Parathyroid adenoma (tissue), 2 donors: ENCODE measurements at regions not wholly inside any gene's neighbourhood (a gene's known extent, or its start where the extent isn't known, plus 50 kb on each side); places are given as distances from the start of the nearest gene placed in this dataset.

Experiments
- H2AFZ ChIP-seq: fragments of 300-600 bp; sonication (generic); one replicate; pipeline ENCODE4 v1.7.0; 2017; ENCODE audit warnings: antibody characterized with exemption, mild to moderate bottlenecking
- H3K27ac ChIP-seq: fragments of 300-600 bp; sonication (generic); one replicate; pipeline ENCODE4 v1.7.0; 2017
- H3K27me3 ChIP-seq: fragments of 300-600 bp; sonication (generic); one replicate; pipeline ENCODE4 v1.7.0; 2017; ENCODE audit warnings: low read length; ENCODE audit not compliant: control insufficient read depth, insufficient read depth
- H3K36me3 ChIP-seq: fragments of 300-600 bp; sonication (generic); one replicate; pipeline ENCODE4 v1.7.0; 2017; ENCODE audit warnings: low read length; ENCODE audit not compliant: control insufficient read depth, insufficient read depth
- H3K4me1 ChIP-seq: fragments of 300-600 bp; sonication (generic); one replicate; pipeline ENCODE4 v1.7.0; 2017; ENCODE audit warnings: control low read depth
- H3K4me2 ChIP-seq: fragments of 300-600 bp; sonication (generic); one replicate; pipeline ENCODE4 v1.7.0; 2017; ENCODE audit warnings: low read length
- H3K4me3 ChIP-seq: fragments of 300-600 bp; sonication (generic); one replicate; pipeline ENCODE4 v1.7.0; 2017; ENCODE audit warnings: low read depth, low read length
- H3K79me2 ChIP-seq: fragments of 300-600 bp; sonication (generic); one replicate; pipeline ENCODE4 v1.7.0; 2017; ENCODE audit warnings: control low read depth
- H3K9ac ChIP-seq: fragments of 300-600 bp; sonication (generic); one replicate; pipeline ENCODE4 v1.7.0; 2017; ENCODE audit warnings: mild to moderate bottlenecking
- H3K9me3 ChIP-seq: fragments of 300-600 bp; sonication (generic); one replicate; pipeline ENCODE4 v1.7.0; 2017; ENCODE audit warnings: low read length; ENCODE audit not compliant: control insufficient read depth
- CTCF ChIP-seq: fragments of 300-600 bp; sonication (generic); IDR thresholded peaks from one replicate; pipeline ENCODE4 v1.7.0; 2017; ENCODE audit warnings: antibody characterized with exemption, mild to moderate bottlenecking
- donor health status: primary hyperparathyroidism.

- no peak overlapping the region for H3K27ac ChIP-seq
- H3K4me2 ChIP-seq = no peak overlapping the region
- no peak for TF ChIP-seq CTCF
- no peaks in the 10 kb centered on the region for H3K4me1 ChIP-seq
- no peaks in the 10 kb centered on the region for H3K79me2 ChIP-seq
- H3K36me3 ChIP-seq = no peaks in the 10 kb centered on the region
- no peak overlapping the region for H3K9ac ChIP-seq
- no peaks in the 10 kb centered on the region for H3K9me3 ChIP-seq
- H3K4me3 ChIP-seq = no peak overlapping the region
- no peak overlapping the region for H2AFZ ChIP-seq
- H3K27me3 ChIP-seq = no peaks in the 10 kb centered on the region
These were observed 77.9 kb downstream of the MRPL14 start for GRCh38 chr6:44049163-44049988.

GRCh38 chr6:44048277-44048676 lies 79.0 kb downstream of the MRPL14 start:
- Histone ChIP-seq H3K4me3 (no peak overlapping the region), H3K9ac (no peak overlapping the region), H3K36me3 (no peaks in the 10 kb centered on the region), H3K4me1 (no peaks in the 10 kb centered on the region), H3K27me3 (no peaks in the 10 kb centered on the region), H2AFZ (no peak overlapping the region), H3K27ac (no peak overlapping the region), H3K79me2 (no peaks in the 10 kb centered on the region), H3K9me3 (no peaks in the 10 kb centered on the region), H3K4me2 (no peak overlapping the region)
- no peak for TF ChIP-seq CTCF

GRCh38 chr6:44047801-44048200 lies 79.5 kb downstream of the MRPL14 start:
- H3K4me3 ChIP-seq = no peak overlapping the region
- no peaks in the 10 kb centered on the region for H3K79me2 ChIP-seq
- H3K4me1 ChIP-seq = no peaks in the 10 kb centered on the region
- H3K9ac ChIP-seq = no peak overlapping the region
- no peaks in the 10 kb centered on the region for H3K9me3 ChIP-seq
- no peak overlapping the region for H3K27ac ChIP-seq
- H3K4me2 ChIP-seq = no peak overlapping the region
- H2AFZ ChIP-seq = no peak overlapping the region
- no peaks in the 10 kb centered on the region for H3K36me3 ChIP-seq
- TF ChIP-seq CTCF = no peak
- H3K27me3 ChIP-seq = no peaks in the 10 kb centered on the region

- Histone ChIP-seq H3K9me3 (no peaks in the 10 kb centered on the region), H3K27me3 (no peaks in the 10 kb centered on the region), H3K79me2 (no peaks in the 10 kb centered on the region), H3K4me3 (no peak overlapping the region), H3K4me1 (no peaks in the 10 kb centered on the region), H3K9ac (no peak overlapping the region), H3K27ac (no peak overlapping the region), H3K36me3 (no peaks in the 10 kb centered on the region), H2AFZ (no peak overlapping the region), H3K4me2 (no peak overlapping the region)
- no peak for TF ChIP-seq CTCF
These were observed 80.1 kb downstream of the MRPL14 start for GRCh38 chr6:44047179-44047546.
